ENCODE measurements at regions not wholly inside any gene's neighbourhood (a gene's known extent, or its start where the extent isn't known, plus 50 kb on each side); places are given as distances from the start of the nearest gene placed in this dataset.

GRCh38 chr4:134634301-134634700 is 432.7 kb upstream of the PABPC4L start:
- Mint-ChIP-seq H3K27ac (no peak overlapping the region), H3K4me3 (no peak overlapping the region), H3K36me3 (ENCODE audit: low read depth) (no peaks in the 10 kb centered on the region), H3K4me1 (peaks cover 7% of the 10 kb centered on the region; the same call in 2 of the 3 replicates), H3K27me3 (ENCODE audit: insufficient read depth, low read depth, poor library complexity) (peaks cover 2% of the 10 kb centered on the region), H3K9me3 (no peaks in the 10 kb centered on the region)
- H3K4me3 ChIP-seq, result no peak overlapping the region
- no peaks in the 10 kb centered on the region for H3K36me3 ChIP-seq (ENCODE audit: insufficient read depth)
- H3K9me2 ChIP-seq (ENCODE audit: insufficient read depth), result no peaks in the 10 kb centered on the region; the same call in 1 of the 2 replicates
- TF ChIP-seq ZNF114 (CRISPR knock-in tag; IDR thresholded peaks at IDR 0.05) (no peak), ZNF331 (CRISPR knock-in tag; IDR thresholded peaks at IDR 0.05; ENCODE audit: low read depth) (no peak), EZH2phosphoT487 (IDR thresholded peaks at IDR 0.05; ENCODE audit: unreplicated experiment) (no peak), ZNF462 (CRISPR knock-in tag; IDR thresholded peaks at IDR 0.05) (no peak), NANOG (IDR thresholded peaks at IDR 0.05; ENCODE audit: borderline replicate concordance) (no peak), STAT1 (IDR thresholded peaks at IDR 0.05; ENCODE audit: unreplicated experiment) (no peak), EZH2 (IDR thresholded peaks at IDR 0.05; ENCODE audit: low read depth, unreplicated experiment) (no peak), JUNB (IDR thresholded peaks at IDR 0.05; ENCODE audit: unreplicated experiment) (no peak), CTCF (conservative IDR thresholded peaks at IDR 0.05; ENCODE audit: low read depth in 2 of 2) (no peak), REST (IDR thresholded peaks at IDR 0.05; ENCODE audit: unreplicated experiment) (no peak), CREB1 (CRISPR knock-in tag; IDR thresholded peaks at IDR 0.05; ENCODE audit: low read depth) (no peak), POLR2AphosphoS5 (IDR thresholded peaks at IDR 0.05; ENCODE audit: low read depth) (no peak)
- TF ChIP-seq, protein P1, sequence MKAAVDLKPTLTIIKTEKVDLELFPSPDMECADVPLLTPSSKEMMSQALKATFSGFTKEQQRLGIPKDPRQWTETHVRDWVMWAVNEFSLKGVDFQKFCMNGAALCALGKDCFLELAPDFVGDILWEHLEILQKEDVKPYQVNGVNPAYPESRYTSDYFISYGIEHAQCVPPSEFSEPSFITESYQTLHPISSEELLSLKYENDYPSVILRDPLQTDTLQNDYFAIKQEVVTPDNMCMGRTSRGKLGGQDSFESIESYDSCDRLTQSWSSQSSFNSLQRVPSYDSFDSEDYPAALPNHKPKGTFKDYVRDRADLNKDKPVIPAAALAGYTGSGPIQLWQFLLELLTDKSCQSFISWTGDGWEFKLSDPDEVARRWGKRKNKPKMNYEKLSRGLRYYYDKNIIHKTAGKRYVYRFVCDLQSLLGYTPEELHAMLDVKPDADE (IDR thresholded peaks at IDR 0.05), result no peak
- H3K79me2 ChIP-seq (replicated peaks; ENCODE audit: insufficient read depth), result no peaks in the 10 kb centered on the region
- peaks cover 9% of the 10 kb centered on the region for H3K4me1 ChIP-seq (ENCODE audit: insufficient read depth)
- peak overlapping the region; percentile 64; the same call in 1 of the 2 replicates for H2AFZ ChIP-seq
- no peak for ATAC-seq
- H3K27me3 ChIP-seq (ENCODE audit: insufficient read depth), result no peaks in the 10 kb centered on the region
- H3K4me2 ChIP-seq, result no peak overlapping the region
- no peaks in the 10 kb centered on the region for H4K20me1 ChIP-seq (replicated peaks; ENCODE audit: insufficient read depth)
- DNase-seq (ENCODE audit: low spot score), result no peak
- no peak overlapping the region for H3K27ac ChIP-seq (ENCODE audit: low read depth)
- H3F3A ChIP-seq (replicated peaks; ENCODE audit: low read depth), result no peaks in the 10 kb centered on the region
